ENCODE measurements at regions not wholly inside any gene's neighbourhood (a gene's known extent, or its start where the extent isn't known, plus 50 kb on each side); places are given as distances from the start of the nearest gene placed in this dataset.

GRCh38 chrX:74023203-74023602 lies 170.7 kb upstream of the XIST start:
- intact Hi-C loops (cut with DNase I; ENCODE audit: low total_unique reads), result no loop called here
- H3K4me3 ChIP-seq, result no peak overlapping the region
- no peaks in the 10 kb centered on the region for H3K4me1 ChIP-seq
- 52 to 70% (median 59%) methylated on average over 2 of the region's 2 CpGs for WGBS, 5 donors
- H3K9me3 ChIP-seq, result peaks cover 0 to 30% (median 19%) of the 10 kb centered on the region in 8 donors
- H3K36me3 ChIP-seq, result no peaks in the 10 kb centered on the region
- TF ChIP-seq CTCF (IDR thresholded peaks at IDR 0.05 in 8 of 11, conservative IDR thresholded peaks at IDR 0.05 in 3 of 11) (no peak), POLR2AphosphoS5 (IDR thresholded peaks at IDR 0.05) (no peak), POLR2A (IDR thresholded peaks at IDR 0.05) (no peak)
- no peaks in the 10 kb centered on the region for H3K27me3 ChIP-seq (replicated peaks in 1 of 7)
- H3K27ac ChIP-seq, result no peak overlapping the region
- no peak for DNase-seq

GRCh38 chrX:74018253-74018652 lies 165.7 kb upstream of the XIST start:
- 93 to 98% (median 97%) methylated on average over 7 to 8 of the region's 8 CpGs for WGBS, 5 donors
- Histone ChIP-seq H3K4me3 (no peak overlapping the region), H3K4me1 (peaks cover 0 to 6% (median 0%) of the 10 kb centered on the region in 6 donors), H3K9me3 (peaks cover 0 to 1% (median 0%) of the 10 kb centered on the region in 8 donors), H3K27me3 (replicated peaks in 1 of 7) (no peaks in the 10 kb centered on the region), H3K36me3 (no peaks in the 10 kb centered on the region), H3K27ac (no peak overlapping the region)
- DNase-seq, result no peak
- intact Hi-C loops (cut with DNase I; ENCODE audit: low total_unique reads), result loop anchor here (5.0 kb wide), 1 partner anchor 161 kb away; no protein-coding TSS in a partner anchor
- TF ChIP-seq POLR2AphosphoS5 (IDR thresholded peaks at IDR 0.05), result no peak
- TF ChIP-seq POLR2A (IDR thresholded peaks at IDR 0.05), result no peak
- no peak for TF ChIP-seq CTCF (IDR thresholded peaks at IDR 0.05 in 8 of 11, conservative IDR thresholded peaks at IDR 0.05 in 3 of 11)

GRCh38 chrX:74015379-74016019 lies 163.0 kb upstream of the XIST start:
- no peaks in the 10 kb centered on the region for H3K27me3 ChIP-seq (replicated peaks in 1 of 7)
- WGBS, 5 donors, result 20 to 39% (median 27%) methylated on average over 7 of the region's 7 CpGs
- H3K4me3 ChIP-seq, result no peak overlapping the region
- intact Hi-C loops (cut with DNase I; ENCODE audit: low total_unique reads), result loop anchor here (5.0 kb wide), 1 partner anchor 158 kb away; no protein-coding TSS in a partner anchor
- peaks cover 0 to 6% (median 0%) of the 10 kb centered on the region in 6 donors for H3K4me1 ChIP-seq
- no peaks in the 10 kb centered on the region for H3K9me3 ChIP-seq
- no peak overlapping the region for H3K27ac ChIP-seq
- no peaks in the 10 kb centered on the region for H3K36me3 ChIP-seq
- TF ChIP-seq CTCF (IDR thresholded peaks at IDR 0.05 in 8 of 11, conservative IDR thresholded peaks at IDR 0.05 in 3 of 11) (peak; percentile 38 to 88 (median 70)), POLR2AphosphoS5 (IDR thresholded peaks at IDR 0.05) (peak in 1 of 3 donors; percentile 63), POLR2A (IDR thresholded peaks at IDR 0.05) (no peak)
- DNase-seq, result no peak

- intact Hi-C loops (cut with DNase I; ENCODE audit: low total_unique reads), result no loop called here
- Histone ChIP-seq H3K4me3 (no peak overlapping the region), H3K27me3 (replicated peaks in 1 of 7) (no peaks in the 10 kb centered on the region), H3K36me3 (peaks cover 0 to 17% (median 0%) of the 10 kb centered on the region in 6 donors), H3K4me1 (no peaks in the 10 kb centered on the region), H3K9me3 (peaks cover 0 to 8% (median 0%) of the 10 kb centered on the region in 8 donors), H3K27ac (no peak overlapping the region)
- no peak for DNase-seq
- WGBS, 5 donors, result 84 to 95% (median 92%) methylated on average over 2 of the region's 2 CpGs
- TF ChIP-seq POLR2A (IDR thresholded peaks at IDR 0.05) (no peak), CTCF (IDR thresholded peaks at IDR 0.05 in 8 of 11, conservative IDR thresholded peaks at IDR 0.05 in 3 of 11) (no peak), POLR2AphosphoS5 (IDR thresholded peaks at IDR 0.05) (no peak)
Measured at GRCh38 chrX:74009041-74009440, 156.5 kb upstream of the XIST start.
